HG03439 (cell line): ENCODE measurements at regions not wholly inside any gene's neighbourhood (a gene's known extent, or its start where the extent isn't known, plus 50 kb on each side); places are given as distances from the start of the nearest gene placed in this dataset.
"Not testable (repeated sequence)": the region's sequence is repeated elsewhere in the genome, so short reads cannot be mapped to it uniquely, and the experiment has no call there.

Experiments used
- ATAC-seq: cut with Tn5 transposase; IDR thresholded peaks from one replicate; pipeline ENCODE4 v1.9.1; 2021; ENCODE audit warnings: mild to moderate bottlenecking, moderate library complexity; ENCODE audit not compliant: unreplicated experiment

DNA sequence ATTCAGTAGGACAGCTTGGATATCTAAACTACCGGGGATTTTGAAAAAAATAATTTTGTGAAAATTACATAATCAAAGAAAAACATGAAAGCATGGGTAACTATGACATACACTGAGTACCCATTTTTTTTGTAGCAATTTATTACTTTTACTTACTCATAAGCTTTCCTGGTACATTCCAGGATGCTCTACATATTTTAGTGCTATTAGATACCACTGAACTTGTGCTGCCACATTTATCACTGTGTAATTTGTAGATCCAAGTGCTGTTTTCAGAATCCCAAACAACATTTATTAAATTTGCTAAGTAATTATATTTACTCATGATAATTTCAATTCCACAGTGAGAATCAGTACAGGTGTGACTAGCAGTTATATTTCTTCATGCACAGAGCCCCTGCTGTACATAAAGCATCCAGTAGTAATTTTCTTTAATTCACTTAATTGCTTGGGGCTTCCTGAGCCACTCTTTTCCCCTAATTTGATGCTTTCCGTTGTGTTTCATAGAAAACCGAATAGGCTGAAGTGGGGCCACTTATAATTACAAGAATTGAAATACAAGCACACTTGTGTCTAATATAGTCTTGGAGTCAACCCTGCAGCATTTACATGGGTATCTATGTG, 2254.4 kb downstream of the ARAP2 start:
- ATAC-seq: no peak

DNA sequence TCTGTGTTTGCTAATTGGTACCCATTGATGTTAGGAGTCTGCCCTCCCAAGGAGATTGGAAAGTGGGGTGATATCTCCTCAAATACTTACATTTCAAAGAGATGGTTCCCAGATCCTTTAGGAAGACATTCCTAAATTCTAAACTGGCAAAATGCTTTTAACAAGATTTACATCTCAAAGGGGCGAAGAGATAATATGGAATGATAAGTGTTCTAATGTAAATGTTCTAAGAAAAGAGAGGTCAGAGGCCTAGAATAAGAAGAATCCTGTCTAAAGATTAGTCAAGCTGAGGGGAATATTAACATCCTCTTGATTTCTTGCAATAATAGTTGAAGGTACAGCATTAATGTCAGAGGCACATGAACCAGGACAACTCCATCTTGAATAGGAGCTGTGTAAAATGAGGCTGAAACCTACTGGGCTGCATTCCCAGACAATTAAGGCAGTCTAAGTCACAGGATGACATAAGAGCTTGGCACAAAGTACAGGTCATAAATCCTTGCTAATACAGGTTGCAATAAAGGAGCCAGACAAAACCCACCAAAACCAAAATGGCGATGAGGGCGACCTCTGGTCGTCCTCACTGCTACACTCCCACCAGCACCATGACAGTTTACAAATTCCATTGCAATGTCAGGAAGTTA, 2248.1 kb downstream of the ARAP2 start:
- ATAC-seq: no peak

DNA sequence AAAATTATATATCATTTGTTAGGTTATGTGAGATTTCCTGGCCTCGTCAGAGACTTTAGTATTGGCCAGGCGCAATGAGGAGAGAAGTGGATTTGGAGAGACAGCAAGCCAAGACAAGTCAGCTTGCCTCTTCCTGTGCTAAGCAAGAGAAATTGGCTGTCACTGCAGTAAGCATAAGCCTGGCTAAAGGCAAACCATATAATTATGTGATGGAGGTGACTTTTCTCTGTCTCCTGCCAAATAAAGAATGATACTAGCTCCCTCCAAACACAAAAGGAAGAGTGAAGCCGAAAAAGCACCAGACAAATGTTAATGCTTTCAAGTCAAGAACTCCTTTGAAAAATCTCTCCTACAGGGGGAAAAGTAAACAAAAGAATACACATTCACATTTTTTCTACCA, 2246.0 kb downstream of the ARAP2 start:
- no peak for ATAC-seq

DNA sequence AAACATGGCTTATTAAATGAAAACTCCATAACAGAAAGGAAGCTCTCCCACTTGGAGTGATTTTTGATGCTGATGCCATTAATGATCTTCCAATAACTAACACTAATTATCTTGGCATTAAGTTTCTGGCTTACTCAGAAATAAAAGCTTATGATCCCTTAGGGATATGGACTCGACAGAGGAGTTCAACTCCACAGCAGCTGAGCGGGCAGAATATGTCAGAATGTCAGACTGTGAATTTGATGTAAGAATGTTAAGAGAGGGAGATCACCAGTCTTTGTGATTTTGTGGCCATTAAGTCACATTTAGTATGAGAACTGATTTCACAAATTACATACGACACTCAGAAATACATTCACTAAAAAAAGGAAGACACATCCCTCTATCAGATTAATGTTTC, 2244.0 kb downstream of the ARAP2 start:
- ATAC-seq: no peak

DNA sequence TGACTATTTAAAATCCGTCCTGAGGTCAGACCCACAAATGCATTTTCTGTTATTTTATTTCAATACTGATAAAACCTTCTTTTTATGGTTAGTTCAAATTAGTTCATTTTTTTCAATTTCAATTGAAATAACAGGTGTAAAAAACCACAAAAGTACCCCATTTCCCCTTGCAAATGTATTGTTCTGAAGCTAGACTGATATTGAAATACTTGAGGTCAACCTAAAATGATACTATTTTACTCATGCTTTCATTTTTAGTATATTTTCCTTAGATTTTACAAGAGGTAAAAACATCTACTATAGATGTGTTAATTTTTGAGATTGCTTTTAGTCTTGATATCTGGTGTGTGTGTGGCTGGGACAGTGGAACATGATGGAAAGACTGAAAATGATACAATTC, 2237.8 kb downstream of the ARAP2 start:
- not testable (repeated sequence) for ATAC-seq

DNA sequence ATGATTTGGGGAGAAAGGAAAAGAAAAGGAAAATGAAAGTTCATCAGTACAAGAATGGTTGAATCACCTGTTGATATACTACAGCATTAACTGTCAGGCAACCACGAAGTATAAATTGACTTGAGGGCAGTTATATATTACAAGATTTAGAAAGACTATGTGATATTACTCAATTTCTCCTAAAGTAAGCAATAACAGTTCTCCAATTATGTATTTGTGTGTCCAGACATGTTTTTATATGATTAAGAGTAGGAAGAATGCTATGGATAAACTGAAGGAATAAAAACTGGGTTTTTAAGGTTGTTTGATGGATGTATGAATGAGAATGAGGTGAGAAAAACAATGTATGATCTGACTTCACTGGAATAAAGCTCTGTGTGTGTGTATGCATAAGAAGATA, 2234.4 kb downstream of the ARAP2 start:
- ATAC-seq: no peak

DNA sequence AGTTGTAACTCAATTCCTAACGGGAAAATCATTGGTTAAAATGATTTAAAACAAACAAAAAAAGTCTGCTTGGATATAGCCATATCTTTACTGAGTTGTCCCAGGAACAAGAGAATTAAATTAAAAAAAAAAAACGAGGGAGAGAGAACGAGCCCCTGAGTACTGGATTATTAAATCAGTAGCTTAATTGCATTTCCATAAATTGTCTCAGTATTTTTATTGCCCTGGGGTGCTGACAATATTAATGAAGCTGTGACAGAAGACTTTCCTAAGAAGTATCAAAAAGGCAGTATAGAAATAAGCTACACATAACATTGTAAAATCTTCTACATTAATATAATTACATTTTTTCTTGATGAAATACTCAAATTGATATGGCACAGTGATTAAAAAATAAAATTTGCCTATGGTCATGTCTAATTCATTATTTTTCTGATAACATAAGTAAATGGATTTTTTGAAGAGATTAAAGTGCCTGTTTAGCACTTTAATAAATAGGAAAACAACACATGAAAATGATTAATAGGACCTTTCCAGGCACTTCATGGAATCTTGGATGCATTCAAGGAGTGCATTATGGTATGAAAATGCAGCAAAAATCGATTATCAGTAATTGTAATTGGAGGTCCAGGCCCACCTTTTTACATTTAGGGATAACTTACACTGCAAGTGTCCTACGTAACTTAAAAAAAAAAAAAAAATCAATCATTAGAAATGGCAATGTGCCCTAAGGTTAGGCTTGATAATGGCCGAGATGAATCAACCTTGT, 2233.4 kb downstream of the ARAP2 start:
- no peak for ATAC-seq

DNA sequence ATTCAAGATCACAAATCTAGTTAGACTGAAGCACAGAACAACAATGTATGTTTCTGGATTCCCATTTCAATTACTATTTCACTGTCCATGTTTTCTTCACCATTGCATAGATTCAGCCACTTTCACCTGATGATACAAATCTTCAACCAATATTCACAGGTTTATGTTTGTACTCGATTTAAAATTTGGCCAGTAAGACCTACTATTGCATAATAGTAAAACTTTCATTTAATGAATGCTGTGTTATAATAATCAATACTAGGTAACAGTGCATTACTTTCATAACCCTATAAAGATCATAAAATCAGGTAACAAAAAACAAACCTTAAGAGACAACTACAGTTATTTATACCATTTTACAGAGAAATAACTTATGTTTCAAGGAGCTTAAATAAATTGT, 2209.1 kb downstream of the ARAP2 start:
- ATAC-seq: no peak

DNA sequence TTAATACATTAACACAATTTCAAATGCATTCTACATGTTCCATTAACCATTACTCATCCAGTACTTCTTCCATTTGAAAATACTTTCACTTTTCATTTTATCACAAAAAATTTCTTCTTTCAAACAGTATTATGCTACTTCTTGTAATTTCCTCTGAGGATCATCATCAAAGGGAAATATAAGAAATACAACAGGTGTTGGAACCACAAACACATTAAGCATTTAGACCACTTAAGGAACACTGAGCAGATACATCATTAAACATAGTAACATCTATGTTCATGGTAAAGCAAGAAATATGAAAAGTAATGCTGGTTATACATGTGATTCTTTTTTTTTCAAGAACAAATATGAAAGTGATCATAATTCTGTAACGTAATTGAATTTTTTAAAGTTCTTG, 2207.0 kb downstream of the ARAP2 start:
- ATAC-seq: no peak

DNA sequence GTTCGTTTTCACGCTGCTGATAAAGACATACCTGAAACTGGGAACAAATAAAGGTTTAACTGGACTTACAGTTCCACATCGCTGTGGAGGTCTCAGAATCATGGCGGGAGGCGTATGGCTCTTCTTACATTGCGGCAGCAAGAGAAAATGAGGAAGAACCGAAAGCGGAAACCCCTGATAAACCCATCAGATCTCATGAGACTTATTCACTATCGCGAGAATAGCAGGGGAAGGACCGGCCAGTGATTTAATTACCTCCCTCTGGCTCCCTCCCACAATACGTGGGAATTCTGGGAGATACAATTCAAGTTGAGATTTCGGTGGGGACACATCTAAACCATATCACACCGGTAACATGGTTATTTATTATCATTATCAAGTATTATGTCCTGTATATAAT, 2204.5 kb downstream of the ARAP2 start:
- ATAC-seq: no peak

DNA sequence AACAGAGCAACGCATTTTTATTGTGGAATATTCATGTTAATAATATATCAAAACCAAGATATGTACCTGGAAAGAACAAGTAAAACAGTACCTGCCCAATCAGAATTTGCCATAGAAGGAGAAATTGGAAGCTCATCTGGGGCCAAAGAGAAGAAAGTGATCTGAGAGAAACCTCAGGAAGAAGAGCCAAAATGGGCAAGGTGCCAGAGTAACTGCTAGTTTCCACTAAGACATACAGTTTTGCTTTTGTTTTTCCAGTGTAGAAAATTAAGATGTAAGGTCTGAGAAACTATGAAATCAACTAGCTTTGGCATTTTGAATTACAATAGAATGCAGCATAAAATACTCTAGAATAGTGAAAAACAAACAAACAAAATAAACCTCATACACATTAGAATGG, 2201.2 kb downstream of the ARAP2 start:
- ATAC-seq: no peak

DNA sequence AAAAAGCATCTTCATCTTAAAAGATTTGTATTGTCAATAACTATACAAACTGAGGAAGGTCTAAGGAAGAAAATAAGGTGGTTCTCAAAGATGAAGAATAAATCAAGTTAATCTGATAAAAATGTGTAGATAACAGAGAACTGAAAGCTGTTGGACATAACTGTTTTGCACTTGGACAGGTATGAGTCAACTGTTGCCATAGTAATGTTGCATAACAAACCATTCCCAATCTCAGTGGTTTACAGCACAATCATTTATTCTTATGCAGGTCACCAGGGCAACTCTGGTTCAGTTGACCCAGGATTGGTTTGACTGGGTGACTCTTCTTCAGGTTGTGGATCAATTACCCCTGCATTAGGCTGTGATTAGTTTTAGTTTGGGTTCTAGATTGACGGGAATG, 2197.7 kb downstream of the ARAP2 start:
- ATAC-seq: no peak

DNA sequence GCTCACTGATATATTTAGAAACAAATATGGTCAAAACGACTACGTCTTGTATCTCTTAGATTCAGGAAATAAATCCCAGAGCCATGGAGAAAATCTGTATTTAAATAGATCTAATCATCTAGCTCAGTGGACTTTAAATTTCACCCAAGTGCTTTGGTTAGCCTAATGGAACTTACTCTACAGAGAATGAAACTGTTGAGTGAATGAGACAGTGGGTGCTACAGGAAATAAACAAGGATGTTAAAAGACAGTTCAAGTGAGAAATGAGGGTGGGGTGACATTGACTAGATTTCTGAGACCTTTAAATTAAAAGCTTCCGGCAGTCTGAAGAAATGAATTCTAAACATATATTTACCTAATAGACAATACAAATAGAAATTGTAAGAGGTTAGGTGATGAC, 2197.0 kb downstream of the ARAP2 start:
- ATAC-seq: no peak

DNA sequence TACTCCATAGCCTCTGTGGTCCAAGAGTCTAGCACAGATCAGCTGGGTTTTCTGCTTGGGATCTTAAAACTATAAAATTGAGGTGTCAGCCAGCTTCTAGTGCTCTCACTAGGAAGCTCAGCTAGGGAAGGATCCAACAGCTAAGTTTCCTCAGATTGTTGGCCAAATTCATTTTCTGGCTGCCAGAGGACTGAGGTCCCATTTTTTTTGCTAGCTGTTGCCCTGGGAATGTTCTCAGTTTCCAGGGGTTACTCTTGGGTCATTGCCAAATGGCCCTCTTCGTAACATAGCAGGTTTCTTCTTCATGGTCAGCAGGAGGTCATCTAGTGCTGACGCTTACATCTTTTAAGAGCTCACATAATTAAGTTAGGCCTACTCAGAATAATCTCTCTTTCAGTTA, 2178.2 kb downstream of the ARAP2 start:
- ATAC-seq: no peak

DNA sequence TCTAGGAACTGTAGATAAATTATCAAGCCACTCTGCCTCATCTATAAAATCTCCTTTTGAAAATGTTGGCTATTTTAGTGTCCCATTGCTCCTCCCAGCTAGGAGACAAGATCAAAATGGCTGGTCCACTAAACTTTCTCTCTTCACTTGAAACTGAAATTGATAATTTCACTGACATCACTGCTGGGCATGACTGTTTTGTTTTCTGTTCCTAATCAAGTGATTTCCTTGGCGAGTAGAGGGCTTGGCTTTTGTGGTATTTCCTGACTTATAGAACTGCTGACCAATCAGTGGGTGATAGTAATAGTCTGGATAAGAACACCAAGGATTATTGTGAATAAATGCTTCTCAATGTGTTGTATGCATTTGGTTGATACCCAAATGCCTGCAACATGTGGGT, 2152.9 kb downstream of the ARAP2 start:
- no peak for ATAC-seq

DNA sequence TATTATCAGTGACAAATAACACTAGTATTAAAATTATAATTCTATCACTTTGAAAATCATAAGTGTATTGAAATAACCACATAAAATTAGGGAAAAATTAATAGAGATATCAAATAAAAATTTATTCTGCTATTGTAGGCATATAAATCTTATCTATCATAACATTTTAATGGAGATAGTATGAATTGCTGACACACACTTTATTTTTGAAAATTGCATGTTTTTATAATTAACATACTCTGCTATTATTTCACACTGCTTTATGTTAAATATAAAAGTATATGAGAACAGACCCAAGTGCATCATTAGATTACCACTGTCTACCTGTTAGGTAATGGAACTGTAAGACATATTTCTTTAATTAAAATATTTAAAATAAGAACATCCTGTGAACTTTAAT, 2150.2 kb downstream of the ARAP2 start:
- ATAC-seq: no peak

DNA sequence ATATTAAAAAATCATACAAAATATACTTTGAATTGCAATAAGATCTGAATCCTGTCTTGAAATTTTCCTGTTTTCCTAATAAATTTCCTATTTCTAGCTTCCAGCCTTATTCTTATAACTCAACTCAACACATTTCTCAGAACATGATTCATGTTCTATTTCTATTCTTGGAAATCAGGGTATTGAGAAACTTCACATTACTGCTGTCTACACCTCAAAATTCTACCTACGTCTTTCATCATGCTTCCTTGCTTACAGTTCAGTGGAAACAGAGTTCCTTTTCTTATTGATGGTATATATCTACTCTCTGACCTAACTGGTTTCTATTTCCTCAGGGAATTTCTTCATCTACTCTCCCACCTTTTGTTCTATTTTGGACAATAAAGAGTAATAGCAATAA, 2139.0 kb downstream of the ARAP2 start:
- ATAC-seq: no peak

DNA sequence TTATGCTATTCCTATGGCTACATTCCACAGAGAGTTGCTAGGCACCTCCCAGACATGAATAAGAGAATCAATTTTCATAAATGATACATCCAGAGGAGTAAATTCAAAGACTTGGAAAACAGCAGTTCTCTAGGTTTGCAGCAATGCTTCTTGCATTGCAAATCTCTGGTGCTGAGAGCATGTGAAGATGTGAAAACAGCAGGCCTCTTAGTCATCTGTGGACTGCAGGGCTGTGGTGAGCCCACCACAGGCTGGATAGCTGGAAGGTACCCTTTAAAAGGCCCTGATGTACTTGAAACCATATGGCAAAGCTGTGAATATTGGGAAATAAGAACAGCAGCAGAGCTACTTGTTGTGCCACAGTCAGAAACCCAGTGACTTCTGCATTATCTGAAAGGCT, 2135.9 kb downstream of the ARAP2 start:
- ATAC-seq: no peak

DNA sequence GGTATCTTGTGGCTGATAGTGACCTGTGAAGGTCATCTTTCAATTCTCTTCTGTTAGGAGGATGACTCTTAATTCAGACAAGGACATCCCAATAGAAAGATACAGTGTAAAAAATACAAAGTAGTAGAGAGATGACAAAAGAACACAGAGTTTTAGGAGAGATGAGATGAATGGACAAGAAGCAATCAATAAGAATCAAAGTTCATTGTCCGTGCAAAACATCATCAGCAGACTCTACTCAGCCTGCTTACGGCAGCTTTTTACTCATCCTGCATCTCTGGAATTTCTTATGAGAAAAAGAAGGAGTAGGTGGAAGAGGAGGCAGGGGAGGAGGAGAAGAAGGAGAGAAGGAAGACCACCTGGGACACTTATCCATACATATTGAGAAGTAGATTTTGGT, 2131.7 kb downstream of the ARAP2 start:
- no peak for ATAC-seq

DNA sequence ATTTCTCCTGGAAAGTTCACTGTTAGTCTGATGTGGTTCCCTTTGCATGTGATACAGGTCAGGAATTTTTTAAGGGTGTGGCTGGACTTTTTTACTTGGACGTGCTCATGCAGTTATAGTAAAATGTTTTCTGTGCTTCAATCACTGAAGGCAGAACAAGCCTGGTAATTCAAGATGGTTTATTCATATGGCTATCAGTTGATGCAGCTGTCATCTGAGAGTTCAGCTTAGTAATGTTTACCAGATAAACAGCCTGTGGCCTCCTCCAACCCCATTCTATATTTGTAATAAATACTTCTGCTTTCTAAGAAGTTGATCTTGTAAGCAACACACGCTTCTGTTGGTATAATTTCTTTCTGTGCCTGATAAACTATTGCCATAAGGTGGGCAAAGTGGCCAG, 2105.9 kb downstream of the ARAP2 start:
- ATAC-seq: no peak

DNA sequence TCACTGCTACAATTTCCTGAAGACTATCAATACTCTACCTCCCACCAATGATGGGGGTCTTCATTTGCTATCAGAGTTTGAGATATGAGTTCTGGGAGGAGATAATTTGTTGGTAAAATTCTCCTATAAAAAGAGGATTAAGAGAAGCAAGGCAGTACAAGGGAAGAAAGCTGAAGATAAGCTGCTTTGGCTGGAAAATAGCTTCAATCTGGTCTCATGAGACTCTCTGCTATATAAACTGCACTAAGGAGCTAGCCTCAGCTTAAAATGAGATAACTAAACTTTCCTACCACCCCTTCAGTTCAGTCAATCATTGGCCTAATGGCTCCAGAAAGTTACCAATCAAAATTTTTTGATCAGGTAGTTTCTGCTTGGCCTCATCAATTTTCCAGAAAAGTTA, 2105.0 kb downstream of the ARAP2 start:
- no peak for ATAC-seq

DNA sequence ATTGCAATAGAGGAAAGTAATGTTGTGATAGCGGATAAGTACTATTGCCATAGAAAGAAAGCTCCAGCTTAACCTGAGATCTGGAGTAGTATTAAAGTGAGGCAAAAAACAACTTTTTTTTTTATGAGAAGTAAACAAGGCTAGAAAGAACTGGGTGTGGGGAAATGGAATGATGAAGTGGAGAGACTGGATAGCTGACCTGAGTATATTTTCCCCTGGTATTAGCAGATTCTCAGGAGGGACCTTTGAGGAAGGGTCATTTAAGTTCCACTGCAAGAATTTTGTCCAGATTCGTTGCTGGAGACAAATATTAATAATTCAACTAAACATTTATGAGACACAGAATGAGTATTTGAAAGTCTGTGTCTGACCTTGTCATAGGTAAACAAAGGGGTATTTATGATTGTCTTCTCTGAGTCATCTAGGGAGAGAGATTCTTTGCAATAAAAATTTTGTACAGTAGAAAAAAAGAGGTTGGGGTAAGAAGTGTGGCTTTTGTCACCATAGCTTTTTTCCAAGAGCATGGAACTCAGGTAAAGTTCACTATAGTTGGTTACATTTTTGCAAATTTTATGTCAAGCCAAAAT, 2095.9 kb downstream of the ARAP2 start:
- ATAC-seq: no peak
